Testis (tissue), 2 donors: ENCODE measurements at regions not wholly inside any gene's neighbourhood (a gene's known extent, or its start where the extent isn't known, plus 50 kb on each side); places are given as distances from the start of the nearest gene placed in this dataset.

Experiments used
- POLR2A ChIP-seq: fragments of 450-650 bp; IDR thresholded peaks from one replicate; pipeline ENCODE4 v1.6.1; 2017; ENCODE audit warnings: antibody characterized with exemption, mild to moderate bottlenecking, moderate library complexity
- TF ChIP-seq, protein P1 (sequence below), 3 experiments: fragments of 450-650 bp in 2 of 3; fragments of 200-600 bp in 1 of 3; sonication (generic) in 1 of 3; IDR thresholded peaks; one replicate each; pipeline ENCODE4 v1.5.1; 2016 to 2019; ENCODE audit warnings: antibody characterized with exemption in 3 of 3, mild to moderate bottlenecking in 2 of 3, moderate library complexity in 1 of 3

DNA sequence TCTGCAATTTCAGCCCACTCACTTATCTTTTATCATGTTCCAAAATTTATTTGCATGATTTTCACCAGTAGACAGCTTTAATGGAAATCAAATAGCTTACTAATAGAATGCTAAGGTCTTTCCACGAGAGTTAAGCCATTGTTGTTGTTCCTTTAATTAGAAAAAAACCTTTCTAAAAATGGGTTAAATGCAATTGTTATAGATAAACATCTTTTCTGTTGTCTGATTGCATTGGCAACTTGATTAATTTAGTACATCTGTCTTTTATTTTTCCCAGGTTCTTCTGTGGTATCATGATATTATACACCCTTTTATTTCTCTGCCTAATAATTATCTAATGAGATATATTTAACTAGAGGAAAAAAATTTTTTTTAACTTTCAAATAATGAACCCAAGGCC lies 487.6 kb upstream of the MBL2 start:
- TF ChIP-seq POLR2A = no peak
- TF ChIP-seq, protein P1, sequence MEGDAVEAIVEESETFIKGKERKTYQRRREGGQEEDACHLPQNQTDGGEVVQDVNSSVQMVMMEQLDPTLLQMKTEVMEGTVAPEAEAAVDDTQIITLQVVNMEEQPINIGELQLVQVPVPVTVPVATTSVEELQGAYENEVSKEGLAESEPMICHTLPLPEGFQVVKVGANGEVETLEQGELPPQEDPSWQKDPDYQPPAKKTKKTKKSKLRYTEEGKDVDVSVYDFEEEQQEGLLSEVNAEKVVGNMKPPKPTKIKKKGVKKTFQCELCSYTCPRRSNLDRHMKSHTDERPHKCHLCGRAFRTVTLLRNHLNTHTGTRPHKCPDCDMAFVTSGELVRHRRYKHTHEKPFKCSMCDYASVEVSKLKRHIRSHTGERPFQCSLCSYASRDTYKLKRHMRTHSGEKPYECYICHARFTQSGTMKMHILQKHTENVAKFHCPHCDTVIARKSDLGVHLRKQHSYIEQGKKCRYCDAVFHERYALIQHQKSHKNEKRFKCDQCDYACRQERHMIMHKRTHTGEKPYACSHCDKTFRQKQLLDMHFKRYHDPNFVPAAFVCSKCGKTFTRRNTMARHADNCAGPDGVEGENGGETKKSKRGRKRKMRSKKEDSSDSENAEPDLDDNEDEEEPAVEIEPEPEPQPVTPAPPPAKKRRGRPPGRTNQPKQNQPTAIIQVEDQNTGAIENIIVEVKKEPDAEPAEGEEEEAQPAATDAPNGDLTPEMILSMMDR (IDR thresholded peaks at IDR 0.05) = no peak
